ENCODE measurements at regions not wholly inside any gene's neighbourhood (a gene's known extent, or its start where the extent isn't known, plus 50 kb on each side); places are given as distances from the start of the nearest gene placed in this dataset.
A peak's percentile ranks its signal among the peaks of the same experiment; 100 is the strongest.

- no peak overlapping the region for H3K4me3 ChIP-seq (ENCODE audit: low read depth, low read length)
- TF ChIP-seq CTCF (conservative IDR thresholded peaks at IDR 0.05; ENCODE audit: low read depth, low read length), result no peak
- peak; percentile 64 for DNase-seq (ENCODE audit: low read depth)
These were observed 448.1 kb downstream of the BCAT1 start for GRCh38 chr12:24500831-24501230.

GRCh38 chr12:24500421-24500820 lies 448.5 kb downstream of the BCAT1 start:
- DNase-seq (ENCODE audit: low read depth), result no peak
- TF ChIP-seq CTCF (conservative IDR thresholded peaks at IDR 0.05; ENCODE audit: low read depth, low read length), result no peak
- no peak overlapping the region for H3K4me3 ChIP-seq (ENCODE audit: low read depth, low read length)

DNA sequence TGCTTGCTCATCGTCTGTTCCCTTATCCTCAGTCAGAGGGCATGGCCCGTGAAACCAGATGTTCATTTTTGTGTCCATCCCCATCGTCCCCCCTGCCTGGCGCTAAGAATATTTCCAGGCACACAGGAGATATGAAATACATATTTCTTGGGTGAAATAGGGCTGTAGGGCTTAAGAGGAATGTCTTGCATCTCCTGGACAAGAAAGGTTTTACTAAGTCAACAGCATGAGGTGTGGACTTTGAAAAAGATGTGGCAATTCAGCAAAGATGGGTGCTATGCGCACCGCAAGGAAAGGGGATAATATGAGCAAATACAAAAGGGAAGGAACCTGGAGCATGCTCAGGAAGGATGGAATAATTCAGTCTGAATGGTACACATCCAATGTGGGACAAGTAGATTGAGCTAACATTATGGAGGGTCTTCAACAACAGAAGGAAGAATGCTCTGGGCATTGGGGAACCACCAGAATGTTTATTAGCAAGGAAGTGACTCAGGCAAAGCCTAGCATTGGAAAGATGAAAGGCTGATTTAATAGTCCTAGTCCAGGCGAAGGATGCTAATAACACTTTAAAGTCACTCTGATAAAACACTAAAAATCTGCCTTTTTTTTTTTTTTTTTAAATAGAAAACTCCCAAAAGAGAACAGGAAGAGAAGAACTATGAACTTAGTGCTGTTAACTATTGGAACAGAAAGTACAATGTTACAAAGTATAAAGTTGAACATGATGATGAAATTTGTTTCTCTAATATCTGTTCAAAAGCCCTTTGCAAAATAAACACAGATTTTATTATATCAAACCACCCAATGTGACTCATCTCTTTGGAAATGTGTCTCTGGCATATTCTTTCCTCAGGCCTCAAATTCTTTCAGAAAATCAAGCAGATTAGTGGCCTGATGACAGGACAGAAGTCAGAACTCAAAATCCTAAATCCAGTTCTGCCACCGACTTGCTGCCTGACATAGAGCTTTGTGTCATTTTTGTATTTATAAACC lies 449.5 kb downstream of the BCAT1 start:
- DNase-seq (ENCODE audit: low read depth), result peak; percentile 90
- no peak overlapping the region for H3K4me3 ChIP-seq (ENCODE audit: low read depth, low read length)
- TF ChIP-seq CTCF (conservative IDR thresholded peaks at IDR 0.05; ENCODE audit: low read depth, low read length), result no peak

- H3K4me3 ChIP-seq (ENCODE audit: low read depth, low read length), result no peak overlapping the region
- DNase-seq (ENCODE audit: low read depth), result peak; percentile 80
- TF ChIP-seq CTCF (conservative IDR thresholded peaks at IDR 0.05; ENCODE audit: low read depth, low read length), result no peak
These were observed 452.1 kb downstream of the BCAT1 start for GRCh38 chr12:24496755-24497154.

- no peak for TF ChIP-seq CTCF (conservative IDR thresholded peaks at IDR 0.05; ENCODE audit: low read depth, low read length)
- DNase-seq (ENCODE audit: low read depth), result peak; percentile 81
These were observed 454.5 kb downstream of the BCAT1 start for GRCh38 chr12:24494401-24494800.

DNA sequence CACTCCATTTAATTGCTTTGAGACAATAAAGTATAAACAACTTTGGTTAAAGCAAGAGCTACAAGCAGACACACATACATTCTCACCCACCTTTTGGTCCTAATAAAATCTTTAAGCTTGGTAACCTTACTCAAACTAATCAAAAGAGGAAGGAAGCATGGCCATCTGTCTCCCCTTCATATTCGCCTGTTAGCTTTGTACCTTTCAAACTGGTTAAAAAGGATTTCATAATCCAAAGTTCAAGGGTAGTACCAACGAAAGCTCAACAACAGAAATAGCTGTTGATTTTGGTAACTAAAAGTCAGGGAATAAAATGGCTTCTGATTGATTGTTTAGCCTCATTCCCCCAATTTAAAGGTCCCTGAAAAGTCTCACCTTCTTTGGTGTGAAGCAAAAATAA lies 456.9 kb downstream of the BCAT1 start:
- TF ChIP-seq CTCF (conservative IDR thresholded peaks at IDR 0.05; ENCODE audit: low read depth, low read length), result no peak

More at GRCh38 chr12:24494401-24494800, 454.5 kb downstream of the BCAT1 start:
- H3K4me3 ChIP-seq (ENCODE audit: low read depth, low read length), result no peak overlapping the region

GRCh38 chr12:24489939-24490338 lies 459.0 kb downstream of the BCAT1 start:
- DNase-seq (ENCODE audit: low read depth), result no peak
- no peak overlapping the region for H3K4me3 ChIP-seq (ENCODE audit: low read depth, low read length)
- TF ChIP-seq CTCF (conservative IDR thresholded peaks at IDR 0.05; ENCODE audit: low read depth, low read length), result no peak

More for the DNA sequence above, 456.9 kb downstream of the BCAT1 start:
- no peak for DNase-seq (ENCODE audit: low read depth)
- H3K4me3 ChIP-seq (ENCODE audit: low read depth, low read length), result no peak overlapping the region

Data from choroid plexus epithelial cell (primary cell).